ENCODE measurements at regions not wholly inside any gene's neighbourhood (a gene's known extent, or its start where the extent isn't known, plus 50 kb on each side); places are given as distances from the start of the nearest gene placed in this dataset.

DNA sequence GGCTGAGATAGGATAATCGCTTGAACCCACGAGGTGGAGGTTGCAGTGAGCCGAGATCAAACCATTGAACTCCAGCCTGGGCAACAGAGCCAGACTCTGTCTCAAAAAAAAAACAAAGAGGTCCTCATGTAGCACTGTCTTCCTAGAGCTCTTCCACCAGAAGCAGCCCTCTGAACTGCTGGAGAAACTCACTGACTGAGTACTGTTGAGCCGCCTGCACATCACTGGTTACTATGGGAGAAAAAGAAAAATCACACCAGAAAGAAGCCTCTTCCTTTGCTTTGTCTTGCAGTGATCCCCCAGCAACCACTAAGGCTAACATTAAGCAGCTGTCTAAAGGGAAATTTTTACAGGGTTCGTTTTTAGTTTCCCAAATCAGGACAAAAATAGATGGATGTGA is 112.9 kb upstream of the LYPLAL1 start:
- no TSS peak for BruUV-seq (replicated peaks)
- in situ Hi-C loops (cut with HindIII; ENCODE audit: extremely low pct_ligation_motif_present, low pct_unique_long_range_greater_than_20kb): no loop called here

DNA sequence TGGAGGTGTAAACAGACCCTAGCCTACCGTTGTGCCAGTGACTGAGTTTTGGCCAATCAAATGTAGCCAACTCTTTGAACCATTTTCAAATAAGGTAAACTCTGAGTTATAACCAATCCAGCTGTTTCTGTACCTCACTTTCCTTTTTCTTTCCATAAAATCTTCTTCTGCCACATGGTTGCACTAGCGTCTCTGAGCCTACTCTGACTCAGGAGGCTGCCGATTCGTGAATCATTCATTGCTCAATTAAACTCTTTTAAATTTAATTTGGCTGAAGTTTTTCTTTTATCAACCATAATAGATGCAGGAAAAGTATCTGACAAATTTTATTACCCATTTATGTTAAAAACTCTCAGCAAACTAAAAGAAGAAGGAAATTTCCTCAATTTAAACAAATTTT is 111.5 kb upstream of the LYPLAL1 start:
- no peak overlapping the region for H3K4me2 ChIP-seq (ENCODE audit: low read depth, low read length)
- no peak overlapping the region for H3K27ac ChIP-seq (ENCODE audit: extremely low read length, insufficient read depth, low read length)
- no peaks in the 10 kb centered on the region for H3K9me3 ChIP-seq (ENCODE audit: low read length)
- ATAC-seq (no peak), DNase-seq (ENCODE audit: low spot score) (no peak), FAIRE-seq (no peak)
- no peak overlapping the region for H3K4me3 ChIP-seq (replicated peaks in 1 of 3; ENCODE audit: insufficient read depth in 1 of 3, low read depth in 2 of 3, low read length in 3 of 3)
- no peak overlapping the region for H3K9ac ChIP-seq (ENCODE audit: insufficient read depth, low read depth, low read length)
- H2AFZ ChIP-seq (ENCODE audit: low read length): no peak overlapping the region
- H4K20me1 ChIP-seq (ENCODE audit: insufficient read depth, low read length): no peaks in the 10 kb centered on the region
- no TSS peak for BruUV-seq (replicated peaks)
- H3K79me2 ChIP-seq (ENCODE audit: insufficient read depth, low read length): no peaks in the 10 kb centered on the region
- intact Hi-C loops (cut with micrococcal nuclease; ENCODE audit: unreplicated experiment) (no loop called here), in situ Hi-C loops (cut with HindIII; ENCODE audit: extremely low pct_ligation_motif_present, low pct_unique_long_range_greater_than_20kb) (no loop called here)
- ChIA-PET CTCF (ENCODE audit: low intra/inter-chr PET ratio, low total read pairs) (no interaction called here), POLR2A (no interaction called here)
- H3K4me1 ChIP-seq (ENCODE audit: insufficient read depth, low read length): no peaks in the 10 kb centered on the region
- 38% methylated on average over 4 of the region's 4 CpGs for WGBS (ENCODE audit: low lambda C conversion rate)
- H3K36me3 ChIP-seq (replicated peaks in 1 of 2; ENCODE audit: control insufficient read depth in 1 of 2, insufficient read depth in 2 of 2, low read length in 2 of 2): no peaks in the 10 kb centered on the region
- TF ChIP-seq, protein P1, sequence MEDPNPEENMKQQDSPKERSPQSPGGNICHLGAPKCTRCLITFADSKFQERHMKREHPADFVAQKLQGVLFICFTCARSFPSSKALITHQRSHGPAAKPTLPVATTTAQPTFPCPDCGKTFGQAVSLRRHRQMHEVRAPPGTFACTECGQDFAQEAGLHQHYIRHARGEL (CRISPR knock-in tag; IDR thresholded peaks at IDR 0.05): no peak
- no peak for TF ChIP-seq TCF7 (IDR thresholded peaks at IDR 0.05; ENCODE audit: low read depth)
- no peaks in the 10 kb centered on the region for H3K27me3 ChIP-seq (ENCODE audit: control insufficient read depth in 1 of 2, insufficient read depth in 2 of 2, low read length in 2 of 2)

More for the DNA sequence above, 112.9 kb upstream of the LYPLAL1 start:
- Histone ChIP-seq H3K36me3 (replicated peaks in 1 of 2; ENCODE audit: control insufficient read depth in 1 of 2, insufficient read depth in 2 of 2, low read length in 2 of 2) (no peaks in the 10 kb centered on the region), H3K79me2 (ENCODE audit: insufficient read depth, low read length) (no peaks in the 10 kb centered on the region), H3K4me3 (replicated peaks in 1 of 3; ENCODE audit: insufficient read depth in 1 of 3, low read depth in 2 of 3, low read length in 3 of 3) (no peak overlapping the region), H3K4me1 (ENCODE audit: insufficient read depth, low read length) (no peaks in the 10 kb centered on the region), H3K27me3 (ENCODE audit: control insufficient read depth in 1 of 2, insufficient read depth in 2 of 2, low read length in 2 of 2) (no peaks in the 10 kb centered on the region), H3K4me2 (ENCODE audit: low read depth, low read length) (no peak overlapping the region), H3K9ac (ENCODE audit: insufficient read depth, low read depth, low read length) (no peak overlapping the region), H4K20me1 (ENCODE audit: insufficient read depth, low read length) (no peaks in the 10 kb centered on the region), H3K9me3 (ENCODE audit: low read length) (no peaks in the 10 kb centered on the region), H2AFZ (ENCODE audit: low read length) (no peak overlapping the region), H3K27ac (ENCODE audit: extremely low read length, insufficient read depth, low read length) (no peak overlapping the region)
- CTCF ChIA-PET (ENCODE audit: low intra/inter-chr PET ratio, low total read pairs): no interaction called here
- POLR2A ChIA-PET: no interaction called here
- FAIRE-seq (no peak), ATAC-seq (no peak), DNase-seq (ENCODE audit: low spot score) (no peak)
- TF ChIP-seq SRSF4 (IDR thresholded peaks at IDR 0.05; ENCODE audit: low read depth, low read length, poor library complexity, severe bottlenecking): no peak
- no peak for TF ChIP-seq LCORL (IDR thresholded peaks at IDR 0.05)
- no peak for TF ChIP-seq LCORL (CRISPR knock-in tag; IDR thresholded peaks at IDR 0.05)
- TF ChIP-seq MTA3 (CRISPR knock-in tag; IDR thresholded peaks at IDR 0.05): no peak
- no peak for TF ChIP-seq XRCC5 (optimal IDR thresholded peaks at IDR 0.05; ENCODE audit: low read length)
- no peak for TF ChIP-seq ZNF607 (CRISPR knock-in tag; IDR thresholded peaks at IDR 0.05; ENCODE audit: borderline replicate concordance)
- no peak for TF ChIP-seq ZNF678 (CRISPR knock-in tag; IDR thresholded peaks at IDR 0.05)
- TF ChIP-seq ARID2 (CRISPR knock-in tag; IDR thresholded peaks at IDR 0.05; ENCODE audit: borderline replicate concordance): no peak
- TF ChIP-seq POLR2G (IDR thresholded peaks at IDR 0.05; ENCODE audit: low read depth, low read length): no peak
- TF ChIP-seq SMYD3 (CRISPR knock-in tag; IDR thresholded peaks at IDR 0.05): no peak
- TF ChIP-seq SMAD3 (CRISPR knock-in tag; IDR thresholded peaks at IDR 0.05): no peak
- TF ChIP-seq, protein P2, sequence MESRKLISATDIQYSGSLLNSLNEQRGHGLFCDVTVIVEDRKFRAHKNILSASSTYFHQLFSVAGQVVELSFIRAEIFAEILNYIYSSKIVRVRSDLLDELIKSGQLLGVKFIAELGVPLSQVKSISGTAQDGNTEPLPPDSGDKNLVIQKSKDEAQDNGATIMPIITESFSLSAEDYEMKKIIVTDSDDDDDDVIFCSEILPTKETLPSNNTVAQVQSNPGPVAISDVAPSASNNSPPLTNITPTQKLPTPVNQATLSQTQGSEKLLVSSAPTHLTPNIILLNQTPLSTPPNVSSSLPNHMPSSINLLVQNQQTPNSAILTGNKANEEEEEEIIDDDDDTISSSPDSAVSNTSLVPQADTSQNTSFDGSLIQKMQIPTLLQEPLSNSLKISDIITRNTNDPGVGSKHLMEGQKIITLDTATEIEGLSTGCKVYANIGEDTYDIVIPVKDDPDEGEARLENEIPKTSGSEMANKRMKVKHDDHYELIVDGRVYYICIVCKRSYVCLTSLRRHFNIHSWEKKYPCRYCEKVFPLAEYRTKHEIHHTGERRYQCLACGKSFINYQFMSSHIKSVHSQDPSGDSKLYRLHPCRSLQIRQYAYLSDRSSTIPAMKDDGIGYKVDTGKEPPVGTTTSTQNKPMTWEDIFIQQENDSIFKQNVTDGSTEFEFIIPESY (CRISPR knock-in tag; IDR thresholded peaks at IDR 0.05): no peak
- intact Hi-C loops (cut with micrococcal nuclease; ENCODE audit: unreplicated experiment): no loop called here
- WGBS (ENCODE audit: low lambda C conversion rate): 20% methylated on average over 5 of the region's 5 CpGs

All from HepG2 (cell line).